Neuronal stem cell (in vitro differentiated cells): ENCODE measurements at regions not wholly inside any gene's neighbourhood (a gene's known extent, or its start where the extent isn't known, plus 50 kb on each side); places are given as distances from the start of the nearest gene placed in this dataset.

Experiments used
- DNase-seq: peaks from one replicate; pipeline ENCODE4 v3.0.0-alpha.2; 2013; ENCODE audit warnings: low spot score
- H2AFZ ChIP-seq: one replicate; pipeline ENCODE4 v1.6.1; 2013; ENCODE audit warnings: mild to moderate bottlenecking, low read length, inconsistent platforms
- H2AK5ac ChIP-seq: 2 replicates; pipeline ENCODE4 v1.6.1; 2013; ENCODE audit warnings: low read depth, mild to moderate bottlenecking, inconsistent platforms, low read length, moderate library complexity, mixed read lengths
- H2BK120ac ChIP-seq: 2 replicates; pipeline ENCODE4 v1.6.1; 2013; ENCODE audit warnings: low read depth, mild to moderate bottlenecking, inconsistent platforms, low read length, moderate library complexity, mixed read lengths
- H2BK12ac ChIP-seq: one replicate; pipeline ENCODE4 v1.6.1; 2013; ENCODE audit warnings: low read length, inconsistent platforms
- H2BK15ac ChIP-seq: 2 replicates; pipeline ENCODE4 v1.6.1; 2013; ENCODE audit warnings: mild to moderate bottlenecking, low read length, inconsistent platforms, mixed read lengths
- H2BK5ac ChIP-seq: one replicate; pipeline ENCODE4 v1.6.1; 2013; ENCODE audit warnings: inconsistent platforms, mild to moderate bottlenecking, low read length, moderate library complexity
- H3K14ac ChIP-seq: one replicate; pipeline ENCODE4 v1.6.1; 2013; ENCODE audit warnings: low read length, inconsistent platforms
- H3K18ac ChIP-seq: 2 replicates; pipeline ENCODE4 v1.6.1; 2013; ENCODE audit warnings: low read length, inconsistent platforms
- H3K23ac ChIP-seq: 2 replicates; pipeline ENCODE4 v1.6.1; 2013; ENCODE audit warnings: low read depth, mild to moderate bottlenecking, mixed read lengths, low read length, inconsistent platforms; ENCODE audit not compliant: poor library complexity
- H3K27ac ChIP-seq: replicated peaks from 3 replicates; pipeline ENCODE4 v1.5.1; 2013; ENCODE audit warnings: low read length, inconsistent platforms
- H3K27me3 ChIP-seq, 3 experiments: 2 replicates each; pipeline ENCODE4 v1.6.1; 2013; ENCODE audit warnings: low read length in 3 of 3, mild to moderate bottlenecking in 2 of 3, inconsistent platforms in 1 of 3, low read depth in 1 of 3, mixed read lengths in 1 of 3, moderate library complexity in 1 of 3; ENCODE audit not compliant: control insufficient read depth in 3 of 3, insufficient read depth in 3 of 3
- H3K36me3 ChIP-seq, 2 donors: replicated peaks in 1 of 2; 2 replicates each; pipeline ENCODE4 v1.6.1; 2013; ENCODE audit warnings: low read length in 2 of 2; ENCODE audit not compliant: control insufficient read depth in 2 of 2, insufficient read depth in 2 of 2
- H3K4ac ChIP-seq: 2 replicates; pipeline ENCODE4 v1.6.1; 2013; ENCODE audit warnings: inconsistent platforms, mild to moderate bottlenecking, low read length, moderate library complexity
- H3K4me1 ChIP-seq, 2 donors: 1 replicate in 1 of 2; 2 replicates in 1 of 2; pipeline ENCODE4 v1.6.1; 2013; ENCODE audit warnings: low read length in 2 of 2, low read depth in 1 of 2; ENCODE audit not compliant: control insufficient read depth in 2 of 2, insufficient read depth in 1 of 2
- H3K4me2 ChIP-seq: one replicate; pipeline ENCODE4 v1.6.1; 2013; ENCODE audit warnings: mild to moderate bottlenecking, low read length, inconsistent platforms; ENCODE audit not compliant: insufficient read depth, poor library complexity, severe bottlenecking
- H3K4me3 ChIP-seq, 2 donors: 2 replicates each; pipeline ENCODE4 v1.5.1; 2013; ENCODE audit warnings: low read length in 2 of 2, mild to moderate bottlenecking in 2 of 2, inconsistent platforms in 1 of 2, moderate library complexity in 1 of 2
- H3K79me1 ChIP-seq: one replicate; pipeline ENCODE4 v1.6.1; 2013; ENCODE audit warnings: low read depth, mild to moderate bottlenecking, inconsistent platforms, low read length, moderate library complexity
- H3K9ac ChIP-seq: one replicate; pipeline ENCODE4 v1.6.1; 2013; ENCODE audit warnings: mild to moderate bottlenecking, low read depth, low read length, inconsistent platforms; ENCODE audit not compliant: poor library complexity
- H3K9me3 ChIP-seq, 2 donors: replicated peaks in 1 of 2; 2 replicates each; pipeline versions ENCODE3 to v1.6.1; 2013; ENCODE audit warnings: low read length in 2 of 2, mild to moderate bottlenecking in 2 of 2, inconsistent platforms in 1 of 2, low read depth in 1 of 2, mixed read lengths in 1 of 2, moderate library complexity in 1 of 2; ENCODE audit not compliant: control insufficient read depth in 2 of 2, insufficient read depth in 1 of 2
- H4K8ac ChIP-seq: one replicate; pipeline ENCODE4 v1.6.1; 2013; ENCODE audit warnings: low read depth, mild to moderate bottlenecking, inconsistent platforms, low read length, moderate library complexity
- H4K91ac ChIP-seq: one replicate; pipeline ENCODE4 v1.6.1; 2013; ENCODE audit warnings: low read length, low read depth, mild to moderate bottlenecking, inconsistent platforms; ENCODE audit not compliant: poor library complexity
- WGBS, 2 donors: extraction: QIAGEN DNeasy Blood & Tissue Kit; methylation state at CpG; one replicate each; pipeline ENCODE4 v1.1.7; 2013; ENCODE audit warnings: missing lambda C conversion rate in 2 of 2, mixed read lengths in 1 of 2; ENCODE audit not compliant: insufficient read length in 2 of 2, insufficient replicate concordance in 1 of 2; ENCODE audit errors: extremely low coverage in 2 of 2; 5-methylcytosine and 5-hydroxymethylcytosine counted together

GRCh38 chr7:16167526-16167925 lies 253.8 kb downstream of the CRPPA start:
- 100% methylated on average over 1 of the region's 3 CpGs; no CpG with 5 or more reads in 1 of the 2 donors for WGBS, 2 donors
- DNase-seq = no peak
- peaks cover 0 to 2% of the 10 kb centered on the region in 2 donors for H3K9me3 ChIP-seq

GRCh38 chr7:16144361-16144760 lies 277.0 kb downstream of the CRPPA start:
- Histone ChIP-seq H2AFZ (no peak overlapping the region), H3K4ac (no peak overlapping the region), H3K4me1 (peaks cover 0 to 6% of the 10 kb centered on the region in 2 donors), H3K27ac (no peak overlapping the region), H2AK5ac (no peak overlapping the region), H3K36me3 (no peaks in the 10 kb centered on the region), H3K79me1 (no peaks in the 10 kb centered on the region), H3K9me3 (peaks cover 10 to 21% of the 10 kb centered on the region in 2 donors), H3K23ac (no peak overlapping the region), H3K14ac (no peak overlapping the region), H2BK120ac (no peak overlapping the region), H4K8ac (no peak overlapping the region), H2BK15ac (no peak overlapping the region), H3K18ac (no peak overlapping the region), H3K27me3 (no peaks in the 10 kb centered on the region), H3K4me3 (no peak overlapping the region), H2BK5ac (no peak overlapping the region), H3K4me2 (no peak overlapping the region), H2BK12ac (no peak overlapping the region), H3K9ac (no peak overlapping the region), H4K91ac (no peak overlapping the region)
- DNase-seq = no peak
- no CpG with 5 or more reads among the region's 4 CpGs for WGBS, 2 donors

More at GRCh38 chr7:16167526-16167925, 253.8 kb downstream of the CRPPA start:
- Histone ChIP-seq H3K9ac (no peak overlapping the region), H3K4me2 (no peak overlapping the region), H2AFZ (no peak overlapping the region), H4K91ac (no peak overlapping the region), H3K14ac (no peak overlapping the region), H3K4me1 (no peaks in the 10 kb centered on the region), H3K36me3 (no peaks in the 10 kb centered on the region), H2AK5ac (no peak overlapping the region), H2BK5ac (no peak overlapping the region), H4K8ac (no peak overlapping the region), H3K27me3 (no peaks in the 10 kb centered on the region), H2BK15ac (no peak overlapping the region), H3K79me1 (no peaks in the 10 kb centered on the region), H2BK120ac (no peak overlapping the region), H3K4ac (no peak overlapping the region), H3K23ac (no peak overlapping the region), H3K4me3 (no peak overlapping the region), H3K27ac (no peak overlapping the region), H3K18ac (no peak overlapping the region), H2BK12ac (no peak overlapping the region)

GRCh38 chr7:16137944-16138343 lies 283.4 kb downstream of the CRPPA start:
- Histone ChIP-seq H3K4ac (no peak overlapping the region), H3K9me3 (no peaks in the 10 kb centered on the region), H3K27ac (no peak overlapping the region), H2AFZ (no peak overlapping the region), H2BK120ac (no peak overlapping the region), H3K18ac (no peak overlapping the region), H3K79me1 (no peaks in the 10 kb centered on the region), H3K14ac (no peak overlapping the region), H3K4me2 (no peak overlapping the region), H2AK5ac (no peak overlapping the region), H2BK12ac (no peak overlapping the region), H3K9ac (no peak overlapping the region), H2BK15ac (no peak overlapping the region), H3K36me3 (no peaks in the 10 kb centered on the region), H4K91ac (no peak overlapping the region), H3K23ac (no peak overlapping the region), H3K27me3 (no peaks in the 10 kb centered on the region), H2BK5ac (no peak overlapping the region), H4K8ac (no peak overlapping the region), H3K4me3 (no peak overlapping the region), H3K4me1 (peaks cover 0 to 6% of the 10 kb centered on the region in 2 donors)
- no peak for DNase-seq
- no CpG with 5 or more reads among the region's 2 CpGs for WGBS, 2 donors

- peaks cover 0 to 5% of the 10 kb centered on the region in 2 donors for H3K4me1 ChIP-seq
- H3K36me3 ChIP-seq = no peaks in the 10 kb centered on the region
- H3K4me3 ChIP-seq = no peak overlapping the region
- no peak overlapping the region for H2AK5ac ChIP-seq
- no peak overlapping the region for H2BK120ac ChIP-seq
- H3K9ac ChIP-seq = no peak overlapping the region
- no peaks in the 10 kb centered on the region for H3K9me3 ChIP-seq
- H3K18ac ChIP-seq = no peak overlapping the region
- H4K8ac ChIP-seq = no peak overlapping the region
- H3K4me2 ChIP-seq = no peak overlapping the region
- no peaks in the 10 kb centered on the region for H3K79me1 ChIP-seq
- no peak overlapping the region for H4K91ac ChIP-seq
- peak overlapping the region; percentile 22 for H2AFZ ChIP-seq
- DNase-seq = no peak
- H2BK5ac ChIP-seq = no peak overlapping the region
- no peak overlapping the region for H3K14ac ChIP-seq
- no peak overlapping the region for H3K4ac ChIP-seq
- no peak overlapping the region for H3K23ac ChIP-seq
- H3K27me3 ChIP-seq = no peaks in the 10 kb centered on the region
- no peak overlapping the region for H3K27ac ChIP-seq
- H2BK15ac ChIP-seq = no peak overlapping the region
- no peak overlapping the region for H2BK12ac ChIP-seq
- no CpG with 5 or more reads among the region's 2 CpGs for WGBS, 2 donors
These were observed 284.4 kb downstream of the CRPPA start for GRCh38 chr7:16136896-16137295.
